ENCODE measurements at regions not wholly inside any gene's neighbourhood (a gene's known extent, or its start where the extent isn't known, plus 50 kb on each side); places are given as distances from the start of the nearest gene placed in this dataset.

DNA sequence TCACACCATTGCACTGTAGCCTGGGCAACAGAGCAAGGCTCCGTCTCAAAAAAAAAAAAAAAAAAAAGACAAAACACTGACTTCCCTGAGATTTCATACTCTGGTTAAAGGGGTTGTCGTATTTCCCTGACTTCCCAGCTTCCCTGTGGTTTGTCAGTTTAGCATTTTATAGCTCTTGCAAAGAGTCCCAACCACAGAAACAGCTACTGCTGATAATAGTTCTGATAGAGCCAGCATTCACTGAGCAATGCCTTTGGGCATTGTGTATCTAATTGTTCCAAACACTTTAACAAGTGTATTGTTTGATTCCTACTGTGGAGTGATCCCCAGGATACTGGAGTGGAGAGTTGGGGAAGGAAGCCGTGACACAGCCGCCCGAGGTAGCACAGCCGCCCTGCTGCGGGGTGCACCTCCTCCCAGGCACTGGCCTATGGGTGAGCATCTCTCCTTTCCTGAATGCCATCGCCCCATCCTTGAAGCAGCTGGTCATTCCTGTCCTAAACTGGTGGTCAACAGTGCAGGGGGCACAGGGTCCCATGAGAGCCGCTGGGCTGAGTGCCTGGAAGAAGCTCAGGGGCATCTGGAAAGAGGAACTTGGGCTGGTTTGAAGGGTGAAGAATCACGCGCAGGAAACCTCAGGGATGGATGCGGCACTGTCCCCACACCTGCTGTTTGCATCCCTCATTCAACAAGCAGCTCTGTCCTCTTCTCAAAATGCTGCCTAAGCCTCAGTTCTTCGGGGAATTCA, 81.0 kb upstream of the TMEM18 start:
- Histone ChIP-seq H3K27me3 (ENCODE audit: insufficient read depth, low read depth) (peaks cover 86% of the 10 kb centered on the region), H3F3A (ENCODE audit: insufficient read depth, low read depth) (no peaks in the 10 kb centered on the region), H4K20me1 (ENCODE audit: insufficient read depth) (no peaks in the 10 kb centered on the region), H3K9me3 (ENCODE audit: insufficient read depth, low read depth) (no peaks in the 10 kb centered on the region), H3K36me3 (ENCODE audit: low read depth) (no peaks in the 10 kb centered on the region), H3K79me2 (ENCODE audit: low read depth) (no peaks in the 10 kb centered on the region), H3K9me2 (ENCODE audit: insufficient read depth) (no peaks in the 10 kb centered on the region), H3K4me2 (no peak overlapping the region), H3K4me1 (replicated peaks; ENCODE audit: insufficient read depth) (no peaks in the 10 kb centered on the region), H3K4me3 (no peak overlapping the region), H2AFZ (no peak overlapping the region), H3K27ac (no peak overlapping the region)
- TF ChIP-seq CTCF (conservative IDR thresholded peaks at IDR 0.05) (no peak), EZH2 (IDR thresholded peaks at IDR 0.05; ENCODE audit: low read depth) (no peak)
- CTCF ChIA-PET: no interaction called here
- POLR2A ChIA-PET (ENCODE audit: unreplicated experiment): no interaction called here
- intact Hi-C loops (cut with micrococcal nuclease; ENCODE audit: unreplicated experiment): no loop called here
- DNase-seq: no peak
- no TSS peak for BruUV-seq (replicated peaks)

- Histone ChIP-seq H2AFZ (no peak overlapping the region), H3K27ac (no peak overlapping the region), H3F3A (ENCODE audit: insufficient read depth, low read depth) (no peaks in the 10 kb centered on the region), H3K4me1 (replicated peaks; ENCODE audit: insufficient read depth) (no peaks in the 10 kb centered on the region), H3K4me3 (no peak overlapping the region), H3K36me3 (ENCODE audit: low read depth) (no peaks in the 10 kb centered on the region), H3K79me2 (ENCODE audit: low read depth) (no peaks in the 10 kb centered on the region), H3K4me2 (no peak overlapping the region), H4K20me1 (ENCODE audit: insufficient read depth) (no peaks in the 10 kb centered on the region), H3K9me3 (ENCODE audit: insufficient read depth, low read depth) (no peaks in the 10 kb centered on the region), H3K27me3 (ENCODE audit: insufficient read depth, low read depth) (peaks cover 86% of the 10 kb centered on the region), H3K9me2 (ENCODE audit: insufficient read depth) (no peaks in the 10 kb centered on the region)
- TF ChIP-seq EZH2 (IDR thresholded peaks at IDR 0.05; ENCODE audit: low read depth) (no peak), CTCF (conservative IDR thresholded peaks at IDR 0.05) (no peak)
- CTCF ChIA-PET: no interaction called here
- POLR2A ChIA-PET (ENCODE audit: unreplicated experiment): no interaction called here
- no TSS peak for BruUV-seq (replicated peaks)
- intact Hi-C loops (cut with micrococcal nuclease; ENCODE audit: unreplicated experiment): no loop called here
- no peak for DNase-seq
Observed at GRCh38 chr2:753123-753522, 75.9 kb upstream of the TMEM18 start.

DNA sequence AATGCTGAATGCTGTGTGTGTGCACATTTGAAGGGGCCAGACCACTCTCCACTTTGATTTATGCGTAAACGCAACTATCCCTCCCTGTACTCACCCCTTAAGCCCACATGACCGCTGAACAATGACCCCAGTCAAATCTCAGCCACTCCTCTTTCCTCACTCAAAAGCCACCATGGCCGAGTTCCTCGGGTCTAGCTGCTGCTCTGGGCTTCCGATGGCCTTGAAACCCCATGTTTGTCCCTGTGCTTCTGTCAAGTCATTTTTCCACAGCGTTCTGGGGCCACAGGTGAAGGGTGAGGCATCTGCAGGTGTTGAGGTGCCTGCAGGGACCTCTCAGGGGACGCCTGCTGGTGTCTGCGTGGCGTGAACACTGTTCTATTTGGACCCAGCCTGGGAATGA, 74.3 kb upstream of the TMEM18 start:
- H3K9me2 ChIP-seq (ENCODE audit: insufficient read depth): no peaks in the 10 kb centered on the region
- H3K27me3 ChIP-seq (ENCODE audit: insufficient read depth, low read depth): peaks cover 88% of the 10 kb centered on the region
- H3K4me1 ChIP-seq (replicated peaks; ENCODE audit: insufficient read depth): no peaks in the 10 kb centered on the region
- no peaks in the 10 kb centered on the region for H4K20me1 ChIP-seq (ENCODE audit: insufficient read depth)
- no TSS peak for BruUV-seq (replicated peaks)
- no peaks in the 10 kb centered on the region for H3K9me3 ChIP-seq (ENCODE audit: insufficient read depth, low read depth)
- H2AFZ ChIP-seq: no peak overlapping the region
- CTCF ChIA-PET: no interaction called here
- POLR2A ChIA-PET (ENCODE audit: unreplicated experiment): no interaction called here
- H3K4me3 ChIP-seq: no peak overlapping the region
- no peak overlapping the region for H3K4me2 ChIP-seq
- DNase-seq: no peak
- no peaks in the 10 kb centered on the region for H3K79me2 ChIP-seq (ENCODE audit: low read depth)
- H3F3A ChIP-seq (ENCODE audit: insufficient read depth, low read depth): no peaks in the 10 kb centered on the region
- intact Hi-C loops (cut with micrococcal nuclease; ENCODE audit: unreplicated experiment): no loop called here
- no peaks in the 10 kb centered on the region for H3K36me3 ChIP-seq (ENCODE audit: low read depth)
- TF ChIP-seq EZH2 (IDR thresholded peaks at IDR 0.05; ENCODE audit: low read depth): no peak
- TF ChIP-seq CTCF (conservative IDR thresholded peaks at IDR 0.05): no peak
- no peak overlapping the region for H3K27ac ChIP-seq
